ENCODE measurements at regions not wholly inside any gene's neighbourhood (a gene's known extent, or its start where the extent isn't known, plus 50 kb on each side); places are given as distances from the start of the nearest gene placed in this dataset.

GRCh38 chr14:43795600-43796228, 711.4 kb downstream of the FSCB start:
- TF ChIP-seq, protein P1, sequence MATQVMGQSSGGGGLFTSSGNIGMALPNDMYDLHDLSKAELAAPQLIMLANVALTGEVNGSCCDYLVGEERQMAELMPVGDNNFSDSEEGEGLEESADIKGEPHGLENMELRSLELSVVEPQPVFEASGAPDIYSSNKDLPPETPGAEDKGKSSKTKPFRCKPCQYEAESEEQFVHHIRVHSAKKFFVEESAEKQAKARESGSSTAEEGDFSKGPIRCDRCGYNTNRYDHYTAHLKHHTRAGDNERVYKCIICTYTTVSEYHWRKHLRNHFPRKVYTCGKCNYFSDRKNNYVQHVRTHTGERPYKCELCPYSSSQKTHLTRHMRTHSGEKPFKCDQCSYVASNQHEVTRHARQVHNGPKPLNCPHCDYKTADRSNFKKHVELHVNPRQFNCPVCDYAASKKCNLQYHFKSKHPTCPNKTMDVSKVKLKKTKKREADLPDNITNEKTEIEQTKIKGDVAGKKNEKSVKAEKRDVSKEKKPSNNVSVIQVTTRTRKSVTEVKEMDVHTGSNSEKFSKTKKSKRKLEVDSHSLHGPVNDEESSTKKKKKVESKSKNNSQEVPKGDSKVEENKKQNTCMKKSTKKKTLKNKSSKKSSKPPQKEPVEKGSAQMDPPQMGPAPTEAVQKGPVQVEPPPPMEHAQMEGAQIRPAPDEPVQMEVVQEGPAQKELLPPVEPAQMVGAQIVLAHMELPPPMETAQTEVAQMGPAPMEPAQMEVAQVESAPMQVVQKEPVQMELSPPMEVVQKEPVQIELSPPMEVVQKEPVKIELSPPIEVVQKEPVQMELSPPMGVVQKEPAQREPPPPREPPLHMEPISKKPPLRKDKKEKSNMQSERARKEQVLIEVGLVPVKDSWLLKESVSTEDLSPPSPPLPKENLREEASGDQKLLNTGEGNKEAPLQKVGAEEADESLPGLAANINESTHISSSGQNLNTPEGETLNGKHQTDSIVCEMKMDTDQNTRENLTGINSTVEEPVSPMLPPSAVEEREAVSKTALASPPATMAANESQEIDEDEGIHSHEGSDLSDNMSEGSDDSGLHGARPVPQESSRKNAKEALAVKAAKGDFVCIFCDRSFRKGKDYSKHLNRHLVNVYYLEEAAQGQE (IDR thresholded peaks at IDR 0.05; ENCODE audit: insufficient read depth in 1 of 2, low read depth in 2 of 2, low read length in 1 of 2): no peak
- TF ChIP-seq, protein P2, sequence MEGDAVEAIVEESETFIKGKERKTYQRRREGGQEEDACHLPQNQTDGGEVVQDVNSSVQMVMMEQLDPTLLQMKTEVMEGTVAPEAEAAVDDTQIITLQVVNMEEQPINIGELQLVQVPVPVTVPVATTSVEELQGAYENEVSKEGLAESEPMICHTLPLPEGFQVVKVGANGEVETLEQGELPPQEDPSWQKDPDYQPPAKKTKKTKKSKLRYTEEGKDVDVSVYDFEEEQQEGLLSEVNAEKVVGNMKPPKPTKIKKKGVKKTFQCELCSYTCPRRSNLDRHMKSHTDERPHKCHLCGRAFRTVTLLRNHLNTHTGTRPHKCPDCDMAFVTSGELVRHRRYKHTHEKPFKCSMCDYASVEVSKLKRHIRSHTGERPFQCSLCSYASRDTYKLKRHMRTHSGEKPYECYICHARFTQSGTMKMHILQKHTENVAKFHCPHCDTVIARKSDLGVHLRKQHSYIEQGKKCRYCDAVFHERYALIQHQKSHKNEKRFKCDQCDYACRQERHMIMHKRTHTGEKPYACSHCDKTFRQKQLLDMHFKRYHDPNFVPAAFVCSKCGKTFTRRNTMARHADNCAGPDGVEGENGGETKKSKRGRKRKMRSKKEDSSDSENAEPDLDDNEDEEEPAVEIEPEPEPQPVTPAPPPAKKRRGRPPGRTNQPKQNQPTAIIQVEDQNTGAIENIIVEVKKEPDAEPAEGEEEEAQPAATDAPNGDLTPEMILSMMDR (IDR thresholded peaks at IDR 0.05): peak; percentile 29; the same call in 1 of the 2 replicates
- DNase-seq (ENCODE audit: low read depth, low spot score) (no peak), ATAC-seq (no peak)
- intact Hi-C loops (cut with micrococcal nuclease; ENCODE audit: unreplicated experiment): no loop called here
- Histone ChIP-seq H3K27ac (ENCODE audit: low read length) (no peak overlapping the region), H3K4me1 (ENCODE audit: control insufficient read depth, insufficient read depth, low read length) (no peaks in the 10 kb centered on the region), H3K36me3 (ENCODE audit: control insufficient read depth, insufficient read depth, low read length) (no peaks in the 10 kb centered on the region; the same call in 1 of the 2 replicates), H3K27me3 (ENCODE audit: control insufficient read depth, insufficient read depth, low read length) (no peaks in the 10 kb centered on the region), H3K4me3 (ENCODE audit: low read depth in 2 of 2, low read length in 2 of 2) (no peak overlapping the region), H3K9me3 (ENCODE audit: control insufficient read depth, insufficient read depth, low read depth, low read length) (no peaks in the 10 kb centered on the region)
- ChIA-PET POLR2A (no interaction called here), CTCF (no interaction called here)
- no TSS peak for BruUV-seq (replicated peaks)
- in situ Hi-C loops (cut with HindIII; ENCODE audit: low pct_unique_long_range_greater_than_20kb, low sequenced_read_pairs): no loop called here

DNA sequence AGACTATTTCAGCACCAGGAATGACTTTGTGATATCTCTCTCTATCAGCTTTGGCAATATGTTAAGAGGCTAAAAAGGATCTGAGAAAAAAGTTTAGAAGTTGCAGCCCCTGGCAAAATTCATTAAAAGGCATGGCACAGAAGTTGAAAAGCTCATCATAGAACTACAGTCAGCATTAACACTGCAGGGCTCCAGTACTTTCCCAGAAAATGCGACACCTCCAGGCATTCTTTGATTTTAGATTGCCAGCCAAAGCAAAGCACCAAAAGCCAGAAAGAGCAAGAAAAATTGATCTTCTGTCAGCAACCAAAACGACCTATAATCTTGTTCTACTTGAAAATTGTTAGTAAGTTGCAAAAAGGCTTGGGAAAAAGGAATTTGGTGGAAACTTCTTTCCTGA, 713.5 kb downstream of the FSCB start:
- no peak for TF ChIP-seq POLR2AphosphoS5 (IDR thresholded peaks at IDR 0.05; ENCODE audit: low read depth, low read length)
- Histone ChIP-seq H3K27ac (ENCODE audit: low read length) (no peak overlapping the region), H3K4me3 (ENCODE audit: low read depth in 2 of 2, low read length in 2 of 2) (no peak overlapping the region), H3K9me3 (ENCODE audit: control insufficient read depth, insufficient read depth, low read depth, low read length) (no peaks in the 10 kb centered on the region), H3K36me3 (ENCODE audit: control insufficient read depth, insufficient read depth, low read length) (no peaks in the 10 kb centered on the region; the same call in 1 of the 2 replicates), H3K4me1 (ENCODE audit: control insufficient read depth, insufficient read depth, low read length) (no peaks in the 10 kb centered on the region), H3K27me3 (ENCODE audit: control insufficient read depth, insufficient read depth, low read length) (no peaks in the 10 kb centered on the region)
- in situ Hi-C loops (cut with HindIII; ENCODE audit: low pct_unique_long_range_greater_than_20kb, low sequenced_read_pairs) (no loop called here), intact Hi-C loops (cut with micrococcal nuclease; ENCODE audit: unreplicated experiment) (no loop called here)
- BruUV-seq (replicated peaks): no TSS peak
- POLR2A ChIA-PET: no interaction called here
- DNase-seq (ENCODE audit: low read depth, low spot score) (no peak), ATAC-seq (no peak)
- CTCF ChIA-PET: no interaction called here

- no peak for ATAC-seq
- H3K27ac ChIP-seq (ENCODE audit: low read length): no peak overlapping the region
- CTCF ChIA-PET: no interaction called here
Measured at GRCh38 chr14:43792980-43793379, 714.1 kb downstream of the FSCB start.

More at GRCh38 chr14:43792980-43793379, 714.1 kb downstream of the FSCB start:
- Histone ChIP-seq H3K36me3 (ENCODE audit: control insufficient read depth, insufficient read depth, low read length) (no peaks in the 10 kb centered on the region; the same call in 1 of the 2 replicates), H3K27me3 (ENCODE audit: control insufficient read depth, insufficient read depth, low read length) (no peaks in the 10 kb centered on the region), H3K4me3 (ENCODE audit: low read depth in 2 of 2, low read length in 2 of 2) (no peak overlapping the region), H3K4me1 (ENCODE audit: control insufficient read depth, insufficient read depth, low read length) (no peaks in the 10 kb centered on the region), H3K9me3 (ENCODE audit: control insufficient read depth, insufficient read depth, low read depth, low read length) (no peaks in the 10 kb centered on the region)
- DNase-seq (ENCODE audit: low read depth, low spot score): no peak
- BruUV-seq (replicated peaks): no TSS peak
- intact Hi-C loops (cut with micrococcal nuclease; ENCODE audit: unreplicated experiment): no loop called here
- TF ChIP-seq SIN3A (IDR thresholded peaks at IDR 0.05; ENCODE audit: borderline replicate concordance, insufficient read depth, low read depth, low read length) (no peak), TCF7L2 (IDR thresholded peaks at IDR 0.05; ENCODE audit: low read depth, low read length) (no peak), POLR2AphosphoS5 (IDR thresholded peaks at IDR 0.05; ENCODE audit: low read depth, low read length) (no peak)
- TF ChIP-seq, protein P2 (IDR thresholded peaks at IDR 0.05): no peak
- TF ChIP-seq, protein P1 (IDR thresholded peaks at IDR 0.05; ENCODE audit: insufficient read depth in 1 of 2, low read depth in 2 of 2, low read length in 1 of 2): no peak
- POLR2A ChIA-PET: no interaction called here
- in situ Hi-C loops (cut with HindIII; ENCODE audit: low pct_unique_long_range_greater_than_20kb, low sequenced_read_pairs): no loop called here

All from Panc1 (cell line).